HG02870 (cell line): ENCODE measurements at regions not wholly inside any gene's neighbourhood (a gene's known extent, or its start where the extent isn't known, plus 50 kb on each side); places are given as distances from the start of the nearest gene placed in this dataset.
"Not testable (repeated sequence)": the region's sequence is repeated elsewhere in the genome, so short reads cannot be mapped to it uniquely, and the experiment has no call there.

Source experiments
- ATAC-seq: cut with Tn5 transposase; IDR thresholded peaks from one replicate; pipeline ENCODE4 v1.9.1; 2021; ENCODE audit warnings: mild to moderate bottlenecking, moderate library complexity; ENCODE audit not compliant: unreplicated experiment

DNA sequence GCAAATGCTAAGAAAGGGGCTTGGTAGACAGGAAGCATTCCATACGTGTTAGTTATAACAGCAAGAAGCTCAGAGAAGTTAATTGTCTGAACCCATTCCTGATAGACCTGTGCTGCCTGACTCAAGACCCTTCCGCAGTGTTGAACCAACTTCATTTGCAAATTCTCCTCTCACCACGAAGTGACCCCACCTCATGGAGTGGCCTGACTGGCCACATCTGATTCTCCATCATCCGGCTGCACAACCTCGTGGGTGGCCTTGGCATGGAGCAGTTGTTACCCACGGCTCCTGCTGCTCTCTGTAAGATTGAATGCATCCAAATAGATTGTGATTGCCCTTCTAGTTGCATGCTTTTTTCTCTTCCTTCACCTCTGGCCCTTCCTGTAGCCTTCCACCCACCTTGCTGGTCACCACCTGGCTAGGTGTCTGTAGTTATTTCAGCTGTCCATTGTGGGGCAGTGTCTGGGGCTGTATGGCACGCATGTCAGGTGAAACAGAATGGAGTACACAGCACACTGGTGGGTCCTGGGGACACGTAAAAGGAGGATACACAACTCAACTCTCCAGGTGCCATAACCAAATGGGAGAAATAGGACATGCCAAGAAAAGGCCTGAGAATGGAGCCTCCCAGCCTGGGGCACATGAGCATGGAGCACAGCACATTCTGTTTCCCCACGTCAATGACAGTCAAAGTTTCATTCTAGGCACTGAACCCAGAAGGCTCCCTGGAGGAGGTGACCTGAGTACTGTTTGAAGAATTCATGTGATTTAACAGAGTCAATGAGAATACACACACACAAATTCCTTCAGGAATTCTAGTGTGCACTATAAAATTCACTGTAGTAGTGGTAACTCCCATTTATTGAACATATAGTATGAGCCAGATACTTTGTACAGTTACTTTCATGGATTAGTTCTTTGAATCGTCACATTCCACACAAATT lies 70.5 kb upstream of the PTCH1 start:
- ATAC-seq, result no peak

GRCh38 chr9:95586326-95586725 lies 69.6 kb upstream of the PTCH1 start:
- no peak for ATAC-seq

- no peak for ATAC-seq
These were observed 69.1 kb upstream of the PTCH1 start for GRCh38 chr9:95585824-95586223.

DNA sequence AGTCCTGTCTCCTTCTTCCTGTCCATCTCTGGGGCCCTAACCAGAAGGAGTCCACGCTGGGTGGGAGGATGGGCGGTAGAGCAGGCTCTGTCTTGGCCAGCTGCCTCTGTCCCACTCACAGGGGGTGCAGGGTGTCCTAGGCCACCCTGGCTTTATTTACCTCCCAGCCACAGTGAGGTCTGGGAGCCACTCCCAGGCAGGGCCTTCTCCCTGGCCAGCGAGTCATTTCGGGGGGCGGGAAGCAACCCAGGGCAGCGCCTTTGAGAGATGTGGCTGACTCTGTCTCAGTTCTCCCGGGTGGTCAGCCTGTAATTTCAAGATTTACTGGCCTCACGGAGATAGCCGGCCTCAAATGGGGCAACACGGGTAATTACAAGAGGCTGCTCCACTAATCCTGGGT lies 67.4 kb upstream of the PTCH1 start:
- no peak for ATAC-seq

- ATAC-seq, result no peak
These were observed 65.1 kb upstream of the PTCH1 start for GRCh38 chr9:95581900-95582299.

DNA sequence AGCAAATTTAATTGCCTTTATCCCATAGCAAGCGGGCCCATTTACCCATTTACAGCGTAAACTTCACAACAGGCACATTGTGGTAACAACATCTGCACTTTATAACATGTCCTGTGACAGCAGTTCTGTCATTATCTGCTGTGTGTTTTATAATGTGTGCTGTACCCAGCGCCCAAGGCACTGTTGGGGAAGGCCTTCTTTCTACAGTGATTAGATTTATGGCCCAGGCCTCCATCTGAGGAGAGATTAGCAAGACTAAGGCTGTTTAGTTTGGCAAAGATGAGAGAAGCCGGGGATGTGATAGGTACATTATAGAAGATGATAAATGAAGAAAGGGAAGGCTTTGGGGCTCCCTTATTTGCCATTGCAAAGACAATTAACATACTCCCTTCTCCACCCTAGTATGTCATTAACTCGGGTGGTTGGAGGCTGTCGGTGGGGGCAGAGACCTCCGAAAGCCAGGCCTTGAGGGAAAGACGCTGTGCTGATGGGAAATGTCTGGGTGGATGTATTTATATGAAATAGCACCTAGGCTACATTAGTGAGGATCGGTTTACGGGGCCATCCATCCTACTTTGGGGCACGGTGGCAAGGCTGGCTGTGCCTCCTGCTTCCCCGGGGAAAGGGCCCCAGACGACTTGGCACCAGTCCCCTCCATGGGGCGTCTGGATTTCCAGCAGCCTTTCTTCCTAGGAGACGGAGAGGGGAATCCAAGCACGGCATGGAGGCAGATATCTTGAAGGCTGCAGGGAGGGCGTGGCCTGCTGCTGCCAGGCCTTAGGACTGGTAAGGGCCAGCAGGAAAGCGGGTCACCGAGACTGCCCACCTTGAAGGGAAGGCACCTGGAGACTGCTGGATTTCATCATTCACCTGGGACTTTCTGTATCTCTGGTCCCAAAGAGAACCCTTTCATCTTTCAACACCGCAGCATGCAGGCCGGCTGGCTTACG lies 64.3 kb upstream of the PTCH1 start:
- ATAC-seq, result no peak

GRCh38 chr9:95574866-95575553 lies 58.2 kb upstream of the PTCH1 start:
- no peak for ATAC-seq

DNA sequence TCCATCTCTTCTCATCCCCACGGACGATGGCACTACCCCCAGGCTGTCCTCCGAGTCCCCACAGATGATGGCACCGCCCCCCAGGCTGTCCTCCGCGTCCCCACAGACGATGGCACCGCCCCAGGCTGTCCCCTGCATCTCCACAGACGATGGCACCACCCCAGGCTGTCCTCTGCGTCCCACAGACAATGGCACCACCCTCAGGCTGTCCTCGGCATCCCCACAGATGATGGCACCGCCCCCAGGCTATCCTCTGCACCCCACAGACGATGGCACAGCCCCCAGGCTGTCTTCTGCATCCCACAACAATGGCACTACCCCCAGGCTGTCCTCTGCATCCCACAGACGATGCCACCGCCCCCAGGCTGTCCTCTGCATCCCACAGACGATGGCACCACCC lies 57.4 kb upstream of the PTCH1 start:
- ATAC-seq, result no peak

DNA sequence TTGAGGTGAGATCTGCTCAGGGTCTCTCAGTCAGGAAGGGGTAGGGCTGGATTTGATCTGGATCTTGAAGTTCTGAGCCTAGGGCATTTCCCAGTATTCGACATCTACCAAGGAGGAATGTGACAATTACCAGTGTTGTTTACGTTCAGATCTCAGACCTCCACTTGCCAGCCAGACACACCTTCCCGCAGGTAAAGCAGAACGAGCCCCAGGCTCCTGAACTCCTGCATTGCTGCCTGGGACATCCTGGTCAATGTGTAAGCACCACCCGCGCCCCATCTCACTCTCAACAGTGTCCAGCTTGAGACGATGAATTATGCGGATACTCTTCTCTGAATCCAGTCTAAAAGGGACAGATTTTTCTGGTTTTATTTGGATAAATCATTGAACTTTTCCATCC lies 56.7 kb upstream of the PTCH1 start:
- no peak for ATAC-seq

DNA sequence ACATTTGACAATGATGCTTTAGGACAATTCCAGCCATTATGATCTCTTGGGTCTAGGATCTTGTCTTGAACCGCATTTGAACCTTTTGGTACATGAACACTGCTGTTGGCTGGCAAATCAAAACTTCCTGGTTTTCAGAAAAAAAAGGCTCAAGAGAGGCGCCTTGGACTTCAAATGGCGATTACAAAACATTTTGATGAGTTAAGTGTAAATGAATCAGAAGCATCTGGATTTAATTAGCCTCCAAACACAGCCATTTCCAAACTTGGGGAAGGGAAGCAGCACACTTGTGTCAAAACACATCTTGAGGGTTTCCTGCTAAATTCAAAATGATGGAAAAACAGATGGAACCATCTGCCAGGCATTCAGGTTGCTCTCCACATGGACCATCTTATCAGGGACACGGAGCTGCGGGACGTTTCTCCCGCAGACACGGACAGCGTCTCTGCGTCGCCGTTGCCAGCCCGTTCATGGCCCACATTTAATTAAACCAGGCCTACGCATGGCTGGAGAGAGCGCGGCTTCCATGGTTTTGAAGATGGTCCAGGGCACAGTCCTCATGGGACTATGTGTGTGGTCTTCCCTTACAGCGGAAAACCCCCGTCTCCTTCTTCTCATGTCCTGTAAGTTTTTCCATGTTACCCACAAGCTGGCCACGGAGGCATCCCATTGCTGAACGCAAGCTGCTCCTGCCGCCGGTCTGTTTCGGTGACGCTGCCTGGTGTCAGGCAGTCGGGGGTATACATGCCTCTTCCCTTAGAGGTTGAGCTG lies 55.8 kb upstream of the PTCH1 start:
- ATAC-seq, result no peak

- no peak for ATAC-seq
These were observed 53.9 kb upstream of the PTCH1 start for GRCh38 chr9:95570646-95571045.

GRCh38 chr9:95570150-95570549 lies 53.4 kb upstream of the PTCH1 start:
- no peak for ATAC-seq

DNA sequence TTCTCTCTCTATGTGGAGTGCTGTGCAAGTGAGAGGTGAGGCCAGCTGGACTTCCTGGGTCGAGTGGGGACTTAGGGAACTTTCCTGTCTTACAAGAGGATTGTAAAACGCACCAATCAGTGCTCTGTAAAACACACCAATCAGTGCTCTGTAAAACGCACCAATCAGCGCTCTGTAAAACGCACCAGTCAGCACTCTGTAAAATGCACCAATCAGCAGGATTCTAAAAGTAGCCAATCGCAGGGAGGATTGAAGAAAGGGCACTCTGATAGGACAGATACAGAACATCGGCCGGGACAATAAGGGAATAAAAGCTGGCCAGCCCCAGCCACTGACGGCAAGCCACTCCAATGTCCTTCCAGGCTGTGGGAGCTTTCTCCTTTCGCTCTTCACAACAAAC lies 52.0 kb upstream of the PTCH1 start:
- not testable (repeated sequence) for ATAC-seq
